Dendritic cell treated with granulocyte-macrophage colony-stimulating factor and Interleukin-4, amounts not matched to agents 40 ng/mL and 50 ng/mL, for 4 days (primary cell): ENCODE measurements at regions not wholly inside any gene's neighbourhood (a gene's known extent, or its start where the extent isn't known, plus 50 kb on each side); places are given as distances from the start of the nearest gene placed in this dataset.
"Not testable (repeated sequence)": the region's sequence is repeated elsewhere in the genome, so short reads cannot be mapped to it uniquely, and the experiment has no call there.

Experiments used
- H3K27ac Mint-ChIP-seq: one replicate; pipeline ENCODE4 v1.8.0; 2022; ENCODE audit warnings: mild to moderate bottlenecking, mixed read lengths
- H3K27me3 Mint-ChIP-seq: one replicate; pipeline ENCODE4 v1.8.0; 2022; ENCODE audit warnings: mild to moderate bottlenecking, mixed read lengths
- H3K36me3 Mint-ChIP-seq: one replicate; pipeline ENCODE4 v1.8.0; 2022; ENCODE audit warnings: low read depth, mixed read lengths
- H3K4me1 Mint-ChIP-seq: one replicate; pipeline ENCODE4 v1.8.0; 2022; ENCODE audit warnings: low read depth, mixed read lengths
- H3K4me3 Mint-ChIP-seq: one replicate; pipeline ENCODE4 v1.8.0; 2022; ENCODE audit warnings: mild to moderate bottlenecking, moderate library complexity, mixed read lengths
- H3K9me3 Mint-ChIP-seq: one replicate; pipeline ENCODE4 v1.8.0; 2022; ENCODE audit warnings: mixed read lengths
- intact Hi-C: fragments of 100-400 bp; cut with micrococcal nuclease; formaldehyde crosslinking; loops from one replicate; pipeline ENCODE4 v1.15.0; 2022

DNA sequence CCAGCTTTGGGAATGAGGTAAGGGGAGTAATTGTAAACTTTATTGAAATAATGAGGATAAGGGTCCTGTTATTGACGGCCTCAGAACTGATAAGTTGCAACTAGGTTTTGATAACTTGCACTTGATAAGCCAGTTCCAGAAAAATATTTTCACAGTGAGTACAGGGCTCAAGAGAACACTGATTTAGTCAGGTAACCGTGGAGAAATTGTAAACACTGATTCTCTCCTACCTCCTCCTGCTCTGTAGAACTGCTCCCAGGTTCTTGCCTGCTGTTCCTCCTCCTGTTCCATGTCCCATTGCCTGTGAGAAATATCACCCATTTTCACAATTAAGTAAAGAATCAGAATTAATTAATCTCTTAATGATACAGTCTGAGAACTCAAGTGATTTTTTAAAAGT is 55.0 kb upstream of the CXXC4 start:
- Mint-ChIP-seq H3K27me3 (no peaks in the 10 kb centered on the region), H3K4me3 (no peak overlapping the region), H3K4me1 (no peaks in the 10 kb centered on the region), H3K9me3 (no peaks in the 10 kb centered on the region), H3K36me3 (no peaks in the 10 kb centered on the region), H3K27ac (no peak overlapping the region)
- intact Hi-C loops: no loop called here

DNA sequence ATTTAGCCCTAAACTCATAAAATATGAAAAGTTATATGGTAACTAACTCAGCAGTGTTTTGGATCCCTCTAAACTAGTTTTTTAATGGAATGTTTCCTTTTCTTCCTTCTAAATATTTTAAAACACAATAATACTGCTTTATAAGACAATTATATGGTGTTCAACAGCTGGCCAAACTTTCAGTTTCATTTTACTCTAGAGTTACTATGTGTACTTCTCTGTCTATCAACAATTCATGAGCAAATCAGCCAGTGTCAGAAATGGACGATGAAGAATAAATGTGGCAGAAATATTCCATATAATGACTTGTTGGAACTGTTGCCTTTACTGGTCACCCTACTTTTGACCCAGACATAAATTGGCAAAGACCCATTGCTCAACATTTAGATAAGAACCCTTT is 64.8 kb upstream of the CXXC4 start:
- H3K4me1 Mint-ChIP-seq: no peaks in the 10 kb centered on the region
- no peak overlapping the region for H3K4me3 Mint-ChIP-seq
- no peaks in the 10 kb centered on the region for H3K9me3 Mint-ChIP-seq
- no peak overlapping the region for H3K27ac Mint-ChIP-seq
- no peaks in the 10 kb centered on the region for H3K27me3 Mint-ChIP-seq
- H3K36me3 Mint-ChIP-seq: no peaks in the 10 kb centered on the region
- intact Hi-C loops: no loop called here

DNA sequence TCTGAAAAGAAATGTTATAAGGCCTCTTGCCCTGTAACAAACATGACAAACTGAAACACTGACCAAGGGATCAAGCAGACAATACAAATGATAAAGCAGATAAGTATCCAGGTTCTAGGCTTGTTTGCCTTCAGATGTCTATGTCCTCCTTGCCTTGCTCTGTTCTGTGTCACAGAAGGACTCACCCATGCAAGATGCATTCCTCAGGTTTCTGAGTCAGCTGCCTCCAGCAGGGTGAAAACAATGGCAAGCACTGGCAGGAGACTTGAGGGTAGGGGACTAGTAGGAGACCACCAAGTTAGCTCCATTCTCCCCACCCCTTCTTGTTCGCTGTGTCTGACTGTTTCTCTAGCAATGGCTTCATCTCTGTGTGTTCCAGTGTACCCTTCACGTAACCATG is 76.6 kb upstream of the CXXC4 start:
- Mint-ChIP-seq H3K9me3 (peaks cover 21% of the 10 kb centered on the region), H3K27me3 (no peaks in the 10 kb centered on the region), H3K36me3 (no peaks in the 10 kb centered on the region), H3K27ac (no peak overlapping the region), H3K4me1 (no peaks in the 10 kb centered on the region), H3K4me3 (no peak overlapping the region)
- intact Hi-C loops: no loop called here

DNA sequence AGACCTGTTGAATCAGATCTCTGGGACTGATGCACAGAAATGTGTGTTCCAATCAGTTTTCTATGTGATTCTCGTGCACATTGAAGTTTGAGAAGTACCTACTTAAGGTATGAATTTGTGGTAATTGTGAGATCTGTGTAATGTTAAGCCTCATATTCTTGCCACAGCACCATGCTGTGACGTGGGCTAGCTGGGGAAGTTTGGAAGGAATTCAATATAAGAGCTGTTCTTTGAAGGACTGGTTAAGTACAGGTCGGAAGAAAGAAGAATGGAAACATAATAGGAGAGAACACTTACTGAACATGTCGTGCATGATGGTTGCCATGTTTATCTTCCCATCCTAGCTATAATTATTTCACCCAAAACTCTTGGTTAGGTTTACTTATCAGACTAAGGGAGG is 79.7 kb upstream of the CXXC4 start:
- Mint-ChIP-seq H3K27me3 (no peaks in the 10 kb centered on the region), H3K4me3 (no peak overlapping the region), H3K36me3 (no peaks in the 10 kb centered on the region), H3K27ac (no peak overlapping the region), H3K9me3 (peaks cover 8% of the 10 kb centered on the region), H3K4me1 (no peaks in the 10 kb centered on the region)
- intact Hi-C loops: no loop called here

DNA sequence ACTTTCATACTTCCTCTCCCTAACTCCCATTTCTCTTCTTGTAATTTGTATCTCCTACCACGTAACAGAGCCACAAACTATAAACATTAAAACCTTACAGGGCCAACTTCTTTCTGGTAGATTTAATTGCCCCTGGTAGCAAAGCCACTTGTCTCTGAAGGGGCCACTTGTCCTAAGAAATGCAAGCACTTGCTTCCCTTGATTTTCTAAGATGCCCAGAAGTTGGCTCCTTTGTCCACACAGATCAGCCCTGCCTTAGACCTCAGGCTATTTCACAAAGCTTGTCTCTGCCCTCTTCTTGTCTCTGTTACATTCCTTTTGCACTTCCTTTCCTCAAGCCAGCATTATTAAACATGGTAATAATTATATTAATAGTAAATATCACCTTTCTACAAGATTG is 80.6 kb upstream of the CXXC4 start:
- intact Hi-C loops: no loop called here
- Mint-ChIP-seq H3K9me3 (no peaks in the 10 kb centered on the region), H3K27ac (no peak overlapping the region), H3K4me1 (no peaks in the 10 kb centered on the region), H3K27me3 (no peaks in the 10 kb centered on the region), H3K4me3 (no peak overlapping the region), H3K36me3 (no peaks in the 10 kb centered on the region)

DNA sequence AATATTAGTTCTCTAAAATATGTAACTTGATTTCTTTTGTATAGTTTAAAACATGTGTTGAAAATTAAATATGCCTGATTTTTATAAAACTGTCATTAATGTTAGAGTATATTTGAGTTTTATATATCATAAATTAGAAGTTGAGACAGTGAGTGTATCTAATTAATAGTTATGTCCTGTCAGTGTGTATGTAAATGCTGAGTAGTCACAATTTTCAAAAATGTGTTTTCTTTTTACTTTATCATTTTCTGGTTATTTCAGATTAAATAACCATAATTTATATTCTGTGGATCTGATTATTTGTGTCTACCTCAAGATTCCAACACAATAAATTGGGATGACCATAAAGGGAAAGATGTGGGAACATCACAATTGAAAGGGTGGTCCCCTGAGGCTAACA is 82.7 kb upstream of the CXXC4 start:
- Mint-ChIP-seq H3K36me3 (no peaks in the 10 kb centered on the region), H3K27me3 (no peaks in the 10 kb centered on the region), H3K4me1 (no peaks in the 10 kb centered on the region), H3K27ac (no peak overlapping the region), H3K9me3 (peaks cover 1% of the 10 kb centered on the region), H3K4me3 (no peak overlapping the region)
- intact Hi-C loops: no loop called here

DNA sequence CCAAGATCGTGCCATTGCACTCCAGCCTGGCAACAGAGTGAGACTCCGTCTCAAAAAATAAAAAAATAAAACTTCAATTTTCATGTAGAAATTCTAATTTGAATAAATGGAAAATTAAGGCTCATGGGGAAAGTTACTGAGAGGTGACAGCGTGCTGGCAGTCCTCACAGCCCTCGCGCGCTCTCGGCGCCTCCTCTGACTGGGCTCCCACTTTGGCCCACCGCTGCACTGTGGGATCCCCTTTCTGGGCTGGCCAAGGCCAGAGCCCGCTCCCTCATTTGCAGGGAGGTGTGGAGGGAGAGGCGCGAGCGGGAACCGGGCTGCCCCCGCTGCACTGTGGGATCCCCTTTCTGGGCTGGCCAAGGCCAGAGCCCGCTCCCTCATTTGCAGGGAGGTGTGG is 86.8 kb upstream of the CXXC4 start:
- H3K27me3 Mint-ChIP-seq: not testable (repeated sequence)

DNA sequence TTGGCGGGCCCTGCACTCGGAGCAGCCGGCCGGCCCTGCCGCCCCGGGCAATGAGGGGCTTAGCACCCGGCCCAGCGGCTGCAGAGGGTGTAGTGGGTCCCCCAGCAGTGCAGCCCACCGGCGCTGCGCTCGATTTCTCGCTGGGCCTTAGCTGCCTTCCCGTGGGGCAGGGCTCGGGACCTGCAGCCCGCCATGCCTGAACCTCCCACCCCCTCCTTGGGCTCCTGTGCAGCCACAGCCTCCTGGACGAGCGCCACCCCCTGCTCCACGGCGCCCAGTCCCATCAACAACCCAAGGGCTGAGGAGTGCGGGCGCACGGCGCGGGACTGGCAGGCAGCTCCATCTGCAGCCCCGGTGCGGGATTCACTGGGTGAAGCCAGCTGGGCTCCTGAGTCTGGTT is 87.4 kb upstream of the CXXC4 start:
- H3K4me1 Mint-ChIP-seq, H3K27me3 Mint-ChIP-seq, intact Hi-C loops, H3K4me3 Mint-ChIP-seq, H3K9me3 Mint-ChIP-seq, H3K36me3 Mint-ChIP-seq, H3K27ac Mint-ChIP-seq: not testable (repeated sequence)

More for the DNA sequence above, 86.8 kb upstream of the CXXC4 start:
- H3K9me3 Mint-ChIP-seq, H3K4me1 Mint-ChIP-seq, H3K36me3 Mint-ChIP-seq, H3K27ac Mint-ChIP-seq, intact Hi-C loops, H3K4me3 Mint-ChIP-seq: not testable (repeated sequence)

DNA sequence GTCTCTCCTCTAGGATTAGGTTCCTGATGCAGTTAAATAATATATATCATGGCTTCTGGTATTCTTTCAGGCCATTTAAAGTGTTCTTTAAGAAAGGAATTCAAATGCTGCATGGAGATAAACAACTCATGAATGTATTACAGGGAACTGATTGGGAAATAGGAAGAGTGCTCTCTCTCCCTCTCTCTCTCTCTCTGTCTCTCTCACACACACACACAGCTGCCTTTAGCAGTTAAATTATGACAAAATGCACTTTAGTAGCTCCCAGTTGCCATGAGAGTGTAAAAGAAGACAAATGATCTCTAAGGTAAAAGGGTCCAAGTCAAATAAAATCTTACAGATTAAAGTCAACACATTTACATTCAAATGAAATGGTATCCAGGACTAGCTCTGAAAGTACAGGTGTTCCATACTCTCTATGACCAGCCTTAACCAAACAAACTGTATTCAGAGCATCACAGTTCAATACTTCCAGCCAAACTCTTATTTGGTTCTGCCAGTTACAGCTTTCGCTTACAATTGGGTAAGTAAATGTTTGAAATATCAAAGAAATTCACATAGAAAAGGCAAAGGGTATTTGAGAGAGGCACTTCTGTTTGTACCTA is 94.7 kb upstream of the CXXC4 start:
- Mint-ChIP-seq H3K36me3 (no peaks in the 10 kb centered on the region), H3K27ac (no peak overlapping the region), H3K27me3 (no peaks in the 10 kb centered on the region), H3K9me3 (no peaks in the 10 kb centered on the region), H3K4me3 (no peak overlapping the region), H3K4me1 (no peaks in the 10 kb centered on the region)
- intact Hi-C loops: no loop called here

DNA sequence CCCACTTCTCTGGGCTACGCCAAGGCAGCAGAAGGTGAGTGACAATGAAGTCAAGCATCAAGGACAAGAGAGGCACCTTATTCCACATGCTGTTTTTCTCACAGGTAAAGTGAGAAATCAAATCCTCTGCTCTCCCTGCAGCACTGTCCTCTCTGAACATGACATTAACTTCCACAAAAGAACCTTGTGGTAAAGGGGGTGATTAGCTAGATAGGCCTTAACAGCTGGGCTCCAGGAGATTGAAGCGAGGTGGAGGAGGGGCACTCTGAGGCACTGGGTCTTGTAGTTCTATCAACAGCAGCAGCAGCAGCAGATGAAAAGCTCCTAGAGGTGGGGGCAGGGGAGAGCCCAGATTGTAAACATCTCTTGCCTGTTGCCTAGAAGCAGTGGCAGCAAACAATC is 96.8 kb upstream of the CXXC4 start:
- H3K36me3 Mint-ChIP-seq: no peaks in the 10 kb centered on the region
- no peaks in the 10 kb centered on the region for H3K9me3 Mint-ChIP-seq
- no peak overlapping the region for H3K27ac Mint-ChIP-seq
- intact Hi-C loops: no loop called here
- H3K27me3 Mint-ChIP-seq: no peaks in the 10 kb centered on the region
- no peak overlapping the region for H3K4me3 Mint-ChIP-seq
- H3K4me1 Mint-ChIP-seq: no peaks in the 10 kb centered on the region

DNA sequence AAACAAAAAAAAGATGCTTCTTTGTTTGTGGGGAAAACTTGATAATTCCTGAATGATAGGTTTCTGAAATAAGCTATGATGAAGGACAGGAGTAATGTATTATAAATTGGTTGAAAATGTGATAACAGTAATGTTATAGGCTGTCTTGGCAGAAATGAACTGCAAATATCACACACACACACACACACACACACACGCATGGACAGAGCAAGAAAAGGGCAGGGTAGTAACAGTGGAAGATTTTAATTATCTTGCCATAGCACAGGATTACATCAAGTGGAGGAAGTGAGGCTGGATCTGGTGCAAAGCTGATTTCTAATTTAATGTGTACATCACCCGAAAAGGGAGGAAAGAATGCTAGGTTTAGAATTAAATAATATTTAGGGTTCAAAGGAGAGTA is 97.5 kb upstream of the CXXC4 start:
- H3K4me3 Mint-ChIP-seq: no peak overlapping the region
- no peaks in the 10 kb centered on the region for H3K27me3 Mint-ChIP-seq
- H3K4me1 Mint-ChIP-seq: no peaks in the 10 kb centered on the region
- H3K36me3 Mint-ChIP-seq: no peaks in the 10 kb centered on the region
- no peak overlapping the region for H3K27ac Mint-ChIP-seq
- intact Hi-C loops: no loop called here
- no peaks in the 10 kb centered on the region for H3K9me3 Mint-ChIP-seq

DNA sequence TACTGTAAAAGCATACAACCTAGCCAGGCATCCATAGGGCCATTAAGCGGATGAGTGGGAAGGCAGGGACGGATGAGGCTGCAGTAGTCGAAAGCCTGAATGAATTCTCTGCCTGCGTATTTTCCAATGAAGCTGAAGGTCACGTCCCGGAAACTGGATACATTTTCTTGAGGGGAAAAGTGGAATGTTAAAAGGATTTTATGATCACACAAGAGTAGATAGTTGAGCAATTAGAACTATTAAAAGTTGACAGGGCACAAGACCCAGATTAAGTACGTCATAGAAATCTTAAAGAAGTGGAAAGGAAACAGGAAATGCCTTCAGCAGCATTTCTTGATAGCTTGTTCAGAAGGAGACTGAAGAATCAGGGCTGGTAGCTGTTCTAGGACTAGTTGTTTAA is 98.3 kb upstream of the CXXC4 start:
- intact Hi-C loops: no loop called here
- Mint-ChIP-seq H3K27ac (no peak overlapping the region), H3K9me3 (no peaks in the 10 kb centered on the region), H3K27me3 (no peaks in the 10 kb centered on the region), H3K4me1 (no peaks in the 10 kb centered on the region), H3K4me3 (no peak overlapping the region), H3K36me3 (no peaks in the 10 kb centered on the region)

DNA sequence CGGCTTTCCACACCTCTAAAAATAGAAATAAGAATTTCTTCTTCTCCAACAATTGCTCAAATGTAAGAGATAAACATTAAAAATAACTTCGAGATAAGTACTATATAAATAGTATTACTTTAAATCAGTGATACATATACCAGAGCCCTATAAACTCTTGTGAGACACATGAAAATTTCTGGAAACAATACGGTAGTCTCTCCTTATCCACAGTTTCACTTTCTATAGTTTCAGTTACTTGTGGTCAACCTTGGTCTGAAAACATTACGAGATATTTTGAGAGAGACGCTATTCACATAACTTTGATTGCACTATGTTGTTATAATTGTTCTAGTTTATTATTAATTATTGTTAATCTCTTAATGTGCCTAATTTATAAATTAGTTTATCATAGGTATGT is 101.5 kb upstream of the CXXC4 start:
- Mint-ChIP-seq H3K27me3 (no peaks in the 10 kb centered on the region), H3K27ac (no peak overlapping the region), H3K36me3 (no peaks in the 10 kb centered on the region), H3K9me3 (no peaks in the 10 kb centered on the region), H3K4me1 (no peaks in the 10 kb centered on the region), H3K4me3 (no peak overlapping the region)
- intact Hi-C loops: no loop called here

DNA sequence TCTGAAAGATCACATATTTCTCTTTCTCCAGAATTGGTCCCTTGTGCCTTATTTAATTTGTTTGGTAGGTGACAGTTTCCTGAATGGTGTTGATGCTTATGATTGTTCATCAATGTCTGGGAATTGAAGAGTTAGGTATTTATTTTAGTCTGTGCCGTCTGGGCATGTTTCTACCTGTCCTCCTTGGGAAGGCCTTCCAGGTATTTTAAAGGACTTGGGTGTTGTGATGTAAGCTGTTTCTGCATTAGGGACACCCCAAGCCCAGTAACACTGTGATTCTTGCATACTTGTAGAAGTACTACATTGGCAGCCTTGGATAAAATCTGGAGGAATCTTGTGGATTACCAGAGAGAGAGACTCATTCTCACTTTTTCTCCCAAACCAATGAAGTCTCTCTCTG is 120.8 kb upstream of the CXXC4 start:
- Mint-ChIP-seq H3K9me3 (peaks cover 24% of the 10 kb centered on the region), H3K4me1 (no peaks in the 10 kb centered on the region), H3K27ac (no peak overlapping the region), H3K36me3 (no peaks in the 10 kb centered on the region), H3K4me3 (no peak overlapping the region), H3K27me3 (no peaks in the 10 kb centered on the region)
- intact Hi-C loops: no loop called here

DNA sequence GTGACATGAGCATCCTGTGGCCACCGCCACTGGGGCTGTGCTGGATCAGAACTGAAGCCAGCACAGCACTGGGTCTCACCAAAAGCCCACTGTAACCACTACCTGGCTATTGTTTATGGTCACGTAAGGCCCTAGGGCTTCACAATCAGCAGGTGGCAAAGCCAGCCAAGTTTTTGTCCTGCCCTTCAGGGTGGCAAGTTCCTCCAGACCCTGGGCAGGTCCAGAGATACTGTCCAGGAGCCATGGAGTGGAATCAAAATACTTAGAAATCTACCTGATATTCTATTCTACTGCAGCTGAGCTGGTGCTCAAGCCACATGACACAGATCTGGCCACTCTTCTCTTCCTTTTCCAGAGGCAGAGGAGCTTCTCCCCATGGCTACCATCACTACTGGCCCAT is 121.2 kb upstream of the CXXC4 start:
- intact Hi-C loops: no loop called here
- Mint-ChIP-seq H3K27me3 (no peaks in the 10 kb centered on the region), H3K9me3 (peaks cover 26% of the 10 kb centered on the region), H3K4me1 (no peaks in the 10 kb centered on the region), H3K4me3 (no peak overlapping the region), H3K27ac (no peak overlapping the region), H3K36me3 (no peaks in the 10 kb centered on the region)
